ENCODE measurements at regions not wholly inside any gene's neighbourhood (a gene's known extent, or its start where the extent isn't known, plus 50 kb on each side); places are given as distances from the start of the nearest gene placed in this dataset.

GRCh38 chr16:49057391-49057790, 224.2 kb downstream of the CBLN1 start:
- no peak for TF ChIP-seq CTCF (conservative IDR thresholded peaks at IDR 0.05)
- H3K9me3 Mint-ChIP-seq: no peaks in the 10 kb centered on the region

GRCh38 chr16:49056546-49056945, 225.1 kb downstream of the CBLN1 start:
- H3K27ac Mint-ChIP-seq: no peak overlapping the region
- peaks cover 21% of the 10 kb centered on the region for H3K27me3 Mint-ChIP-seq
- H3K36me3 Mint-ChIP-seq: no peaks in the 10 kb centered on the region
- TF ChIP-seq CTCF (conservative IDR thresholded peaks at IDR 0.05): no peak
- no peak for DNase-seq (ENCODE audit: extremely low spot score, unreplicated experiment)
- H3K4me1 Mint-ChIP-seq (ENCODE audit: unreplicated experiment): no peaks in the 10 kb centered on the region
- H3K4me3 Mint-ChIP-seq: no peak overlapping the region
- no peaks in the 10 kb centered on the region for H3K9me3 Mint-ChIP-seq

More at GRCh38 chr16:49057391-49057790, 224.2 kb downstream of the CBLN1 start:
- no peak overlapping the region for H3K27ac Mint-ChIP-seq
- DNase-seq (ENCODE audit: extremely low spot score, unreplicated experiment): no peak
- H3K27me3 Mint-ChIP-seq: peaks cover 24% of the 10 kb centered on the region
- H3K4me1 Mint-ChIP-seq (ENCODE audit: unreplicated experiment): no peaks in the 10 kb centered on the region
- H3K4me3 Mint-ChIP-seq: no peak overlapping the region
- no peaks in the 10 kb centered on the region for H3K36me3 Mint-ChIP-seq

GRCh38 chr16:49055824-49056545, 225.7 kb downstream of the CBLN1 start:
- TF ChIP-seq CTCF (conservative IDR thresholded peaks at IDR 0.05): no peak

GRCh38 chr16:49055291-49055690, 226.3 kb downstream of the CBLN1 start:
- Mint-ChIP-seq H3K4me3 (no peak overlapping the region), H3K27ac (no peak overlapping the region), H3K9me3 (no peaks in the 10 kb centered on the region), H3K4me1 (ENCODE audit: unreplicated experiment) (no peaks in the 10 kb centered on the region), H3K27me3 (peaks cover 28% of the 10 kb centered on the region), H3K36me3 (no peaks in the 10 kb centered on the region)
- TF ChIP-seq CTCF (conservative IDR thresholded peaks at IDR 0.05): no peak
- no peak for DNase-seq (ENCODE audit: extremely low spot score, unreplicated experiment)

More at GRCh38 chr16:49055824-49056545, 225.7 kb downstream of the CBLN1 start:
- Mint-ChIP-seq H3K4me1 (ENCODE audit: unreplicated experiment) (no peaks in the 10 kb centered on the region), H3K27me3 (peaks cover 25% of the 10 kb centered on the region), H3K27ac (no peak overlapping the region), H3K36me3 (no peaks in the 10 kb centered on the region), H3K9me3 (no peaks in the 10 kb centered on the region), H3K4me3 (no peak overlapping the region)
- DNase-seq (ENCODE audit: extremely low spot score, unreplicated experiment): no peak

- no peak overlapping the region for H3K4me3 Mint-ChIP-seq
- no peak for DNase-seq (ENCODE audit: extremely low spot score, unreplicated experiment)
- TF ChIP-seq CTCF (conservative IDR thresholded peaks at IDR 0.05): no peak
Measured at GRCh38 chr16:49054606-49055005, 227.0 kb downstream of the CBLN1 start.

More at GRCh38 chr16:49054606-49055005, 227.0 kb downstream of the CBLN1 start:
- H3K4me1 Mint-ChIP-seq (ENCODE audit: unreplicated experiment): no peaks in the 10 kb centered on the region
- no peaks in the 10 kb centered on the region for H3K9me3 Mint-ChIP-seq
- no peak overlapping the region for H3K27ac Mint-ChIP-seq
- no peaks in the 10 kb centered on the region for H3K36me3 Mint-ChIP-seq
- peaks cover 28% of the 10 kb centered on the region for H3K27me3 Mint-ChIP-seq

Data from type B pancreatic cell (in vitro differentiated cells).